HG02763 (cell line): ENCODE measurements at regions not wholly inside any gene's neighbourhood (a gene's known extent, or its start where the extent isn't known, plus 50 kb on each side); places are given as distances from the start of the nearest gene placed in this dataset.
"Not testable (repeated sequence)": the region's sequence is repeated elsewhere in the genome, so short reads cannot be mapped to it uniquely, and the experiment has no call there.

Experiments
- ATAC-seq: cut with Tn5 transposase; IDR thresholded peaks from one replicate; pipeline ENCODE4 v1.9.1; 2021; ENCODE audit warnings: mild to moderate bottlenecking, moderate library complexity; ENCODE audit not compliant: unreplicated experiment

DNA sequence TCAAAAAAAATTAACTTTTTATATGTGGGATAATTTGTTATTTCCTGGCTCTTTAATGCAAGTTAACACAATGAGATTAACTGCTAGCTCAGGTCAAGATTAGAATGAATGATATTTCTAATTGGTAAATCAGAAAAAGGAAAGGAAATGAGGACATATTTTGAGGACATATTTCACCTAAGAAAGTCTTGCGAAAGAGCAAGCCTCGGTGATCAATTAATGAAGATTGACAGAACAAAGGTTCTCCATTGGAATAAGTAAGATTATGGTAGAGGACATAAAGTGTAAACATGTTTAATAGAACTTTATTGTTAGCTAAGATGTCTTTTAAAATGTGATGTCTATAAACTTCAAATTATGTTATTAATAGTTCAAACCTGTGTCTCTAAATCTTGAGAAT, 1617.8 kb downstream of the KCNT2 start:
- no peak for ATAC-seq

DNA sequence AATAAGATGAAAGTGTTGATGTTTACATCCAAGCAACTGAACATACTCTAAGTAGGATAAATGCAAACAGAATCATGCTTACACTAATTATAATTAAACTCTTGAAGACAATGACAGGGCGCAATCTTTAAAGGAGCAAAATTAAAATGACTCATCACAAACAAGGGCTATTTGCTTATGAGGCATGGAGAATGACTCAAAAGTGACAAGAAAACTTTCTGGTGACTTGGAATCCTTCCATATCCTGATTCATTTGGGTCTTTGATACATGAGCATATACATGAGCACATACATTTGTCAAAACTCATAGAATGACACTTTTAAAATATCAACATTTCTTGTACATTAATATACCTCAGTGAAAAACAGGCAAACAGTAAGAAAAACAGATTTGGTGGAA, 1632.3 kb downstream of the KCNT2 start:
- no peak for ATAC-seq

DNA sequence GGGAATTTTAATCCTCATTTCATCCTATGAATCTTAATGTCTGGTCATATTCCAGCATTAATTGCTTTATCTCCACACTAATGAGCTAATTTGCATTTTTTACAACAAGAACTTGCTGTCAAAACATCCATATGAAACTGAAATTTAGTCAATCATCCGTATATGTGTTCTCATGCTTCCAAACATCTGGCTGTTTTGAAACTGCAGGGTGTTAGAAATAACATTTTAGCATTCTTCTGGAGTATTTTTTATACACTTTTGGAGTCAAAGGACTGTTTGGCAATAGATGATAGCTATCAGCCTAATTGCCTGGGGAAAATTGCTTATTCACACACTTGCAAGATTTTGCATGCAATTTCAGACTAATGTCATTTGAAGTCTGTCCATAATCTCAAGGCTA, 1639.3 kb downstream of the KCNT2 start:
- no peak for ATAC-seq

DNA sequence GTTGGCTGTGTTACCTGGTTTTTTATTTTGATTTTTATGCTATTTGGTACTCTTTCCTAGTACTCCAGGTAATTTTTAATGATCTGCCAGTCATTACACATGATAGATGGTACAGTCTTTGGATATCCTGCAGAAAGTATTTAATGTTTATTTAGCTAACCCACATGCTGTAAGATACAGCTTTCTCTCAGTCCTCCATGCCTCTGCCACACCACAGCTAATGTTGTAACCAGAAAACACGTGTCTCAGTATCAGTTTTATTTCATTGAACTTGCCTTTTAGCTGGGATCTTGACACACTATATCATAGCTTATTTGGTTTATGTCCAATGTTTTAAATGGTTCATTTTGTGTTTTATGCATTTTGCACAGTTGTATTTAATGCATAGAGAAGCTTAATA, 1648.4 kb downstream of the KCNT2 start:
- ATAC-seq: no peak

DNA sequence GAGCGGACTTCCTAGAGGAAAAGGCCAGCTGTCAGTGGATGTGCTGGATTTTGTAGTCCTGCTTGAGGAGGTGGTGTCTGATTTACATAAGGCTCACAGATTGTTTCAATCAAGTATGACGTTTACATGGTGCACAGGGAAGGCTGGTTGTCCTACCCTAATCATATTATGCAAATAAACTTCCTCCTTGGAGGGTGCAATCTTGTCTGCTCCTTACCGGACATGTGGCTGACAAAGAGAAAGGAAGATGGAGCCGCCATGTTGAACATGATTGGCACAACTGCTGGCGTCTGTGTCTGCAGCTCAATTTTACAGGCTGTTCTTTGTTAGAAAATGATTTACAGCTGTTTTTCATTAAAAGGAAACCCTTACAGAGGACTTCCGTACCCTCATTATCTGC, 1656.1 kb downstream of the KCNT2 start:
- ATAC-seq: no peak

DNA sequence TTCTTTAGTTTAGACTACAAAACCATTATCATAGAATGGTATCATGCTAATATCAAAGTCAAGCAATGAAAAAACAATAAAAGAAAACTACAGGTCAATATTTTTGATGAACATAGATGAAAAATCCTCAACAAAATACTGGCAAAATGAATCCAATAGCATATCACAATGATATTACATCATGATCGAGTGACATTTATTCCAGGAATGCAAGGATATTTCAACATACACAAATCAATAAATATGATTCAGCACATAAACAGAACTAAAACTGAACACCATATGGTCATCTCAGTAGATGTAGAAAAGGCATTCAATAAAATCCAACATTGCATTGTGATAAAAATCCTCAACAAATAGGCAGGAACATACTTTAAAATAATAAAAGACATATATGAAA, 1657.7 kb downstream of the KCNT2 start:
- ATAC-seq: no peak

DNA sequence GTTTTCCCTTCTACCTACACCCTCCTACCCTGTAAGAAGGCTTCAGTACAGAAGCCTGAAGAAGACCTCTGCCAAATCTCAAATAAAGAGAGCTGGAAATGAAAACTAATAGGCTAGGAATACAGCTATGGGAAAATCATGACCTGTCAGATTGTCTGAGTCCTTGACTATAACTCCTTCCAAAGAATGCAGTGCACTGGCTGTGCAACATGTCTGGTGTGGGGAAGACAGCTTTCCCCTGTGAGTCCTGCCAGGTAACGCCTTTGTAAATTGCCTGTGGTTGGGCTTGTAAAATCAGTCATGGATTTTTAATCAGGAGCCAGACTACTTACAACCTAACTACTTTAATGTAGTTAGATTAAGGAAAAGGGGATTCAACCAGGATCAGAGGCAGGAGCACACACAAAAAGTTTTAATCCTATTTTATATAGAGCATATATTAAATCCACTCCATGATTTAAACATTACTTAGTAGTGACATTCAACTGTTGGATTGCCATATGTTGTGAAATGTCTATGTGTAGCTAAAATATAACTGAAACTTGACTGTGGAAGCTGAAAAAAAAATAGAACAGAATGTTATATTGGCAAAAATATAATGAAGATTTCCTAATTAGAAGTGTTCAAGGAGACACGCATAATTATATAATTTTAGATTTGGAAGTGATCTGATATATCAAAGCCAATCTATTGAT, 1667.8 kb downstream of the KCNT2 start:
- no peak for ATAC-seq

DNA sequence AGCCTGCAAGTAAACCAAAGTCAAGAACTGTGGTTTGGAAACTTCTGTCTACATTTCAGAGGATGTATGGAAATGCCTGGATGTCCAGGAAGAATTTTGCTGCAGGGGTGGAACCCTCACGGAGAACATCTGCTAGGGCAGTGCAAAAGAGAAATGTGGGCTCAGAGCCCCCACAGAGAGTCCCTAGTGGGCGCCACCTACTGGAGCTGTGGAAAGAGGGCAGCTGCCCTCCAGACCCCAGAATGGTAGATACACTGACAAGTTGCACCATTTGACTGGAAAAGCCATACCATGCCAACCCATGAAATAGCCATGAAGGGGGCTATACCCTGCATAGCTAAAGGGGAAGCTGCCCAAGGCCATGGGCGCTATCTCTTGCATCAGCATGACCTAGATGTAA, 1672.4 kb downstream of the KCNT2 start:
- no peak for ATAC-seq

DNA sequence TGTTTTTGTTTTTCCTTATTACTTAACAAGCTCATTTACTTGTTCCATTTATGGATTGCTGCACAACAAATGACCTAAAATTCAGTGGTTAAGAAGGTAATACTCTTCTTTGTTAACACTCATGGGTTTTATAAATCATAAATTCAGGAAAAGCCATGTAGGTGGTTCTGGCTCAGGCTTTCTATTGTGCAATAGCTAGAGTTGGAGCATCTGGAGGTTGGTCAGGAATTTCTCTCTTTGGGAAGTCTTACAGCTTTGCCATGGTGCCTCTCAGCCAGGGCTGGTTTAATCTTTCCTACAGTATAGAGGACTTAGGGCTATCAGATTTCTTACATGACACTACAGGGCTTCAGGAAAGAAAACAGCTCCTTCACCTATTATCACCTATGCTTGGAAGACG, 1677.1 kb downstream of the KCNT2 start:
- ATAC-seq: no peak

DNA sequence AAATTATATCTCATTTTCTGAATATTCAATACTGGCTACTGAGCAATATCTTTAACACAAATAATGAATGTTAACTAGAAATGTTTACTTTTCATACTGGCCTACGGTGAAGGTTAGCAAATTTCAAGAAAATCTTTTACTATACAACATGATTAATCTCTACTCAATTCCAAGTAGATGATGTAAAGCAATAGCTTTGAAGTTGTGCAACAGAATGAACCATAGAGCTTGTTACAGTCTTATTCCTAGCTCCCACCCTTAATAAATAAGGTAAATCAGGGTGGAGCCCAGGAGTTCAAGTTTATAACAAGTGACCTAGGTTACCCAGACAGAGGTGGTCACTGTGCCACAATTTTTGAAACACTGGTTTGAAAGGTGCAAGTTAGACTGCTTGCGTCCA, 1678.1 kb downstream of the KCNT2 start:
- no peak for ATAC-seq

DNA sequence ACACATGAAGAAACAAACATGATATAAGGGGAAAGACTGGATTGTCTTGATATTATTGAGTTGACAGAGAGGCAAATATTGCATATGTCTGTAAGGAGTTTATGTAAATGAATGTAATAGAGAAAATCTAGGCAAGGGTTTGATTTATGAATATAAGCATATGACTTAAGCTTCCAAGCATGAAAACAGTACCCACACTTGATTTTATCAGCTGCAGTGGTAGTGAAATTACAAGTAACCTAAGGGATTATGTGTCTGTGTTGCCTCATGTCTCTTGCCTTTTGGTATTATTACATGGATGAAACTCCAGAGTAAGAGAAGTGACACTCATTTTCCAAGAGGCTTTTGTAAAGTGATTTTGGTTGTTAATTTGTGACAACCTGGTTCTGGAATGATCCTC, 1678.9 kb downstream of the KCNT2 start:
- no peak for ATAC-seq

DNA sequence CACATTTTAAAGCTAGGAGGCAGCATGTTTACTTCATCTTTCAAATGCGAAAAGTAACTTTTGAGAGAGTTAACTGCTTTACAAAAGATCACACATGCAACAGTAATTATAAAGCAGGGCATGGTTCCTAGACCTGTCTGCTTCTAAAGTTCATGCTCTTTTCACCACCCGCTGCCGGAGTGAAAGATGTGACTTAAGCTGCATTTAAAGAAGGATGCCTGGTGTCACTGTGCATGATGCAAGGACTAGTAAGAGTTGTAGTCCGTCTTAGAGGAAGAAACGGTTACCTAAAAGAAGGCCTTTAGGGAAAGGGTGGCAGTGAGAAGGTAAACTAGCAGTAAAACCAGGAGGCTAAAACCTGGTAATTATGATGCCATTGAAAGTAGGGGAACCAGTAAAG, 1689.1 kb downstream of the KCNT2 start:
- no peak for ATAC-seq

DNA sequence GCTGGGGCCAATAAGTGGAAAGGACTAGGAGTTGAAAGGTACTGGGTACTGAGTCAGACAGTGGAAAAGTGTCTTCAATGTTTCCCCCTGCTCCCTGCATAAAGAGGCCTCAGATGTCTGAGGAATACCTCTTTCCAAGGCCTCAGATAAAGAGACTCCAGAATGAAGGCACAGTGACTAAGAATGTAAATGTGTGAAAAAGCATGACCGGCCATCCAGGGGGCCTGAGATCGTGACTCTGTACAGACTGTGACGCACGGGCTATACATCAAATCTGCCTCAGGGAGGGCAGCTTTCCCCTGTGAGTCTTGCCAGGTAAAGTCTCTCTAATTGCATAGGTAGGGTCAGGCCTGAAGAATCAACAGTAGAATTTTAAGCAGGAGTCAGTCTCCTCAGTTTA, 1690.5 kb downstream of the KCNT2 start:
- ATAC-seq: no peak

DNA sequence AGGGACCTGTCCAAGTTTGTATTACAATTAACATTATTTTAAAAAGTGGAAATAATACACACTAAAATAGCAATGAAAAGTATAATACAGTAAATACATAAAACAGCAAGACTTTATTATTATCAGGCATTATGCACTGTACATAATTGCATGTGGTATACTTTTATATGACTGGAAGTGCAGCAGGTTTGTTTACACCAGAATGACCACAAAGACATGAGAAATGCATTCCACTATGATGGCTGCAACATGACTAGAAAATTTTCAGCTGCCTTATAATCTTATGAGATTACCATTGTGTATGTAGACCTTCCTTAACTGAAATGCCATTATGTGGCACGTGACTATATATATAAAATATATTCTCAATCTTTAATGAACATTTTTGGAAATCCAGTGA, 1699.6 kb downstream of the KCNT2 start:
- ATAC-seq: no peak

DNA sequence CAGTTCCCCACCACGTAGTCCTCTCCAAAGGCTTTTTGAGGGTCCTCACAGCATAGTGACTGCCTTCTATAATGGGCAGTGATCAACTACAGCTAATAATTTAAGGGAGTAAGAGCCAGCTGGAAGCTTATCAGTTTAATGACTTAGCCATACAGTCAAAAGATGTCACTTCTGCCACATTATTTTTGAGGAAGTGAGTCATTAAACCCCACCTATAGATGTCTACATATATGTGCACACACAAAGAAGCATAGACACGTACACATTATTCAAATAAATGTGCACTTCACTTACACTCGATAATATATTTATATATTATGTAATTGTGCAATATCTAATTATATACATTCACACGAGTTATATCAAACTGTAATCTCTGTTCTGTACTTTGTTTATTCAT, 1704.7 kb downstream of the KCNT2 start:
- no peak for ATAC-seq

DNA sequence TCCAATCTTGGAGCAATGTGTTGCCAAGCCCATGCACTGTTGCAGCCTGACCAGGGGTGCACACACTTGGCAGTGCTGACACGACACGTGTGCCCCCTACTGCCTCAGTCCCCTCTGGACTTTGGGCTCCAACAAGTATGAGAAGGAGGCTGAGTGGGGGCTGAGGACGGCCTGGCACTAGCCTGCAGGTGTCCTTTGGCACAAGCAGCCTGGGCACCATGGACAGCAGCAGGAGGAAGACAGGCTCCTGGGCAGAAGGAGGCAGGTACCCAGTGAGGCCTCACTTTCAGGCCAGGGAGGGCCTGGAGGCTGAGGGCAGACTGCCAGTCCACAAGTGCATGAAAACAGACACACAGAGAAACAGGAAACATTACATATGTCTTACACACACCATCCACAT, 1702.9 kb upstream of the B3GALT2 start:
- ATAC-seq: no peak

DNA sequence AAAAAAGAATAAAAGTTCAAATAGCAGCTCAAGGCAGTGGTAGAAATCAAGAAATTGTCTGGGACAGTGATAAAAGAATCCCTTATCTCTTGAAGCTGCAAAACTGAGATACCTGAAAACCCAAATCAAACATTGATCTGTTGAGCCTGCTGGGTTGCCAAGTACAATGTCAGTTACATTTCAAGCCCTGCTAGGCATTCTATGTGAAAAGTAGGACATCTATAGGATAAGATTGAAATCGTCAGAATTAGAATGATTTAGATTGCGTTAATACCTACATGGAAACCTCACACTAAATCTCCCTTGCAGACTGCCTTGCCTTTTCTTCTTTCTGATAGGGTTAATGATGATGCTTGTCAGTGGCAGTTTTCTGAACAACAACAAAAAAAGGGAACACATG, 1684.4 kb upstream of the B3GALT2 start:
- no peak for ATAC-seq

DNA sequence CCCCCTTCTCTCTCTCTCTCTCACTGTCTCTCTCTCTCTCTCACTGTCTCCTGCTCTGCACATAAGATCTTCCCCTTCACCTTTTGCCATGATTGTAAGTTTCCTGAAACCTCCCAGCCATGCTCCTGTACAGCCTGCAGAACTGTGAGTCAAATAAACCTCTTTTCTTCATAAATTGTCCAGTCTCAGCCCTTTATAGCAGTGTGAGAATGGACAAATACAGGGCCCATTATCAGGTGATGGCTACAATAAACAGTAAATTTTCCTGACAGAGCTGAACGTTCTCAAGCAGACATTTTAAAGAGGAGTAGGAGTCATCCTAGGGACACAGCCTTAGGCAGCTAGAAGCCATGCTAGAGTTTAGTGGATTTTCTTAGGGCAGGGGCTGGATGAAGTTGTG, 1679.7 kb upstream of the B3GALT2 start:
- ATAC-seq: no peak

DNA sequence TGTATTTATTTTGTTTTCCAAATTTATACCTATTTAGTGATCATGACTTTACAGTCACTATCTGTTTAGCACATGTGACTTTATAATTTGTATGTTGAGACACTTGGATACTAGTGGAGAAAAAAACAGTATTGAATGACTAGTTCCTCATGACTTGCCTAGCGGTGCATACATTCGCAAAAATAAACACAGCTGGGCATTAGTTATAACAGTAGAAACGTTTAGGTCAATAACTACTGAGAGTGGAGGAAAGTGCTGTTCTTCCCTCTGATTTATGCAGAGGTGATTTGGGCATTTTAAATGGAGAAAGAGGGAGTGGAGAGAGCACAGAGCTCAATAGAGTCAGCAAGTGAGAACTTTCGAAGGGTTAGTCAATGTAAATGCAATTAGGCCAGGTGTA, 1679.0 kb upstream of the B3GALT2 start:
- ATAC-seq: no peak

DNA sequence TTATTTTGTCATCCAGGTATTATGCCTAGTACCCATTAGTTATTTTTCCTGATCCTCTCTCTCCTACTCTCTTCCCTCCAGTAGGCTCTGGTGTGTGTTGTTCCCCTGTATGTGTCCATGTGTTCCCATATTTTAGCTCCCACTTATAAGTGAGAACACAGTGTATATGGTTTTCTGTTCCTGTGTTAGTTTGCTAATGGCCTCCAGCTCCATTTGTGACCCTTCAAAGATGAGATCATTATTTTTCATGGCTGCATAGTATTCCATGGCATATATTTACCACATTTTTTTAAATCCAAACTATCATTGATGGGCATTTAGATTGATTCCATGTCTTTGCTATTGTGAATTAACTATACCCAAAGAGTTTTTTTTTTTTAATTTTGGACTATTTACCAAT, 1675.7 kb upstream of the B3GALT2 start:
- ATAC-seq: no peak

DNA sequence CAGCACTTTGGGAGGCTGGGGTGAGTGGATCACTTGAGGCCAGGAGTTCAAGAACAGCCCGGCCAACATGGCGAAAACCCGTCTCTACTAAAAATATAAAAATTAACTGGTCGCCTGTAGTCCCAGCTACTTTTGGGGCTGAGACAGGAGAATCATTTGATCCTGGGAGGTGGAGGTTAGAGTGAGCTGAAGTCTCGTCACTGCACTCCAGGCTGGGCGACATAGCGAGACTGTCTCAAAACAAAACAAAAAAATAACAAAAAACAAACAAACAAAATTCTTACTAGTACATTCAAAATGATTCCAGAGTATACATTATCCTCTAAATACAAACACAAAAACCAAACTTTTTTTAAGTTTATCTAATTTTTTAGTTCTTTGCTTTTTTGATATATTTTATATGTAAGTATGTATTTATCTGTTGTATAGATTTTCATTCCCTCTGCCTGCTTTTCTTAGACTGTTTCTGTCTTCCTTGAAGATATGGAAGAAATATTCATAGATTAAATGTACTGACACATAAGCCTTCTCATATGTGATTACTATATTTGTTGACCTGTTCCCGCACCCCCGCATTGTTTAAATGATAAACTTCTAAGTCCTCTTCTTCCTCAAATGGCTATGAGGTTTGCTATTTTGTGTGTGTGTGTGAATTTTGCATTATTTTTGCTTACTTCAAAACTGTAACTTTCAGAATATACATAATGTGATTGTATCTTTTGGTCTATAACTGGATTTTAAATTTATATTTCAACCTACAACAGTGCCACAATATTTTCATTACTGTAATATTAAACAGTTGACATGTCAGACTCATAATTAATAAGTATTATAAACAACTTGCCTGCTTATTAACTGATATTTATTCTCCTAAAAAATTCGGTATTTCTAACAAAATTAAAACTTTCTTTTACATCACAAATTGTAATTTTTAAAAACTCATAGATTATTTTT, 1674.1 kb upstream of the B3GALT2 start:
- ATAC-seq: no peak

DNA sequence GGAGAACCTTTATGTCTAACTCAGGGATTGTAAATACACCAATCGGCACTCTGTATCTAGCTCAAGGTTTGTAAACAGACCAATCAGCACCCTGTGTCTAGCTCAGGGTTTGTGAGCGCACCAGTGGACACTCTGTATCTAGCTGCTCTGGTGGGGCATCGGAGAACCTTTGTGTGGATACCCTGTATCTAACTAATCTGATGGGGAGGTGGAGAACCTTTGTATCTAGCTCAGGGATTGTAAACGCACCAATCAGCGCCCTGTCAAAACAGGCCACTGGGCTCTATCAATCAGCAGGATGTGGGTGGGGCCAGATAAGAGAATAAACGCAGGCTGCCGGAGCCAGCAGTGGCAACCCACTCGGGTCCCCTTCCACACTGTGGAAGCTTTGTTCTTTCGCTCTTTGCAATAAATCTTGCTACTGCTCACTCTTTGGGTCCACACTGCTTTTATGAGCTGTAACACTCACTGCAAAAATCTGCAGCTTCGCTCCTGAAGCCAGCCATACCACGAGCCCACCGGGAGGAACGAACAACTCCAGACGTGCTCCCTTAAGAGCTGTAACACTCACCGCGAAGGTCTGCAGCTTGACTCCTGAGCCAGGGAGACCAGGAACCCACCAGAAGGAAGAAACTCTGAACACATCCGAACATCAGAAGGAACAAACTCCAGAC, 1673.2 kb upstream of the B3GALT2 start:
- not testable (repeated sequence) for ATAC-seq
